Hepatocyte (in vitro differentiated cells): ENCODE measurements at regions not wholly inside any gene's neighbourhood (a gene's known extent, or its start where the extent isn't known, plus 50 kb on each side); places are given as distances from the start of the nearest gene placed in this dataset.
"Not testable (repeated sequence)": the region's sequence is repeated elsewhere in the genome, so short reads cannot be mapped to it uniquely, and the experiment has no call there.

Experiments
- DNase-seq: peaks from one replicate; pipeline ENCODE4 v3.0.0-alpha.2; 2016; ENCODE audit warnings: low spot score
- H2AFZ ChIP-seq: fragments of 200-600 bp; sonication (generic); 2 replicates; pipeline ENCODE4 v1.6.0; 2016; ENCODE audit warnings: antibody characterized with exemption, mild to moderate bottlenecking
- H3K27ac ChIP-seq: fragments of 200-600 bp; sonication (generic); 2 replicates; pipeline ENCODE4 v1.5.1; 2016; ENCODE audit warnings: mild to moderate bottlenecking
- H3K27me3 ChIP-seq: fragments of 200-600 bp; sonication (generic); 2 replicates; pipeline ENCODE4 v1.6.1; 2016
- H3K36me3 ChIP-seq: fragments of 200-600 bp; sonication (generic); replicated peaks from 2 replicates; pipeline ENCODE4 v1.5.1; 2016; ENCODE audit warnings: low read depth; ENCODE audit not compliant: insufficient read depth
- H3K4me1 ChIP-seq: fragments of 200-600 bp; sonication (generic); 2 replicates; pipeline ENCODE4 v1.5.1; 2016; ENCODE audit warnings: mild to moderate bottlenecking, moderate library complexity; ENCODE audit not compliant: insufficient read depth
- H3K4me2 ChIP-seq: fragments of 200-600 bp; sonication (generic); 2 replicates; pipeline ENCODE4 v1.6.0; 2016
- H3K4me3 ChIP-seq: fragments of 200-600 bp; sonication (generic); 2 replicates; pipeline ENCODE4 v1.5.1; 2016; ENCODE audit warnings: mild to moderate bottlenecking
- H3K79me2 ChIP-seq: fragments of 200-600 bp; sonication (generic); 2 replicates; pipeline ENCODE4 v1.6.0; 2017; ENCODE audit warnings: mild to moderate bottlenecking
- H3K9me2 ChIP-seq: fragments of 200-600 bp; sonication (generic); replicated peaks from 2 replicates; pipeline ENCODE4 v1.6.0; 2017; ENCODE audit warnings: mild to moderate bottlenecking; ENCODE audit not compliant: insufficient read depth
- H3K9me3 ChIP-seq: fragments of 200-600 bp; sonication (generic); 2 replicates; pipeline ENCODE4 v1.5.1; 2016; ENCODE audit warnings: low read depth, mild to moderate bottlenecking
- H4K20me1 ChIP-seq: fragments of 200-600 bp; sonication (generic); 2 replicates; pipeline ENCODE4 v1.6.0; 2016; ENCODE audit warnings: mild to moderate bottlenecking; ENCODE audit not compliant: insufficient read depth, poor library complexity, severe bottlenecking
- EZH2 ChIP-seq: fragments of 200-600 bp; sonication (generic); IDR thresholded peaks from 2 replicates; pipeline ENCODE4 v1.6.1; 2016; ENCODE audit warnings: antibody characterized with exemption, mild to moderate bottlenecking, borderline replicate concordance
- EZH2phosphoT487 ChIP-seq: fragments of 200-600 bp; sonication (generic); IDR thresholded peaks from one replicate; pipeline ENCODE4 v1.6.1; 2018; ENCODE audit warnings: antibody characterized with exemption, mild to moderate bottlenecking, low read depth, moderate library complexity; ENCODE audit not compliant: unreplicated experiment, severe bottlenecking
- WGBS: methylation state at CpG from one replicate; pipeline ENCODE4 v1.1.6; 2016; ENCODE audit warnings: low lambda C conversion rate; ENCODE audit errors: missing lambda C conversion rate; 5-methylcytosine and 5-hydroxymethylcytosine counted together
- TF ChIP-seq, protein P1 (sequence below): fragments of 200-600 bp; sonication (generic); IDR thresholded peaks from 2 replicates; pipeline ENCODE4 v1.5.1; 2016; ENCODE audit warnings: antibody characterized with exemption, mild to moderate bottlenecking; ENCODE audit not compliant: poor library complexity

DNA sequence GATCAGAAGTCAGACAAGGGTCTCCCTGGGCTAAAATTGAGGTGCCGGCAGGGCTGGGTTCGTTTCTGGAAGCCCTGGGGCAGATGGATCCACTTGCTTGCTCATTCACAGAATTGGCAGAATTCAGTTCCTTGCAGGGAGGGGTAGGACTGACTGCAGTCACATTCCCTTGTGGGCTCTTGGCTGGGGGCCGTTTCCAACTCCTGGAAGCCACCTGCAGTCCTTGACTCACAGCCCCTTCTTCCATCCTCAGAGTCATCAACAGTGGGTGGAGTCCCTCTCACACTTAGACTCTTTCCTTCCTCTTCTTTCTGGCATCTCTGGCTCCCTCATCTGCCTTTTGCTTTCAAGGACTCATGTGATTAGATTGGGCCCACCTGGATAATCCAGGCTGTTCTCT lies 54.6 kb upstream of the NANOS1 start:
- H3K9me3 ChIP-seq: no peaks in the 10 kb centered on the region
- 86% methylated on average over 3 of the region's 3 CpGs for WGBS
- H2AFZ ChIP-seq: no peak overlapping the region

DNA sequence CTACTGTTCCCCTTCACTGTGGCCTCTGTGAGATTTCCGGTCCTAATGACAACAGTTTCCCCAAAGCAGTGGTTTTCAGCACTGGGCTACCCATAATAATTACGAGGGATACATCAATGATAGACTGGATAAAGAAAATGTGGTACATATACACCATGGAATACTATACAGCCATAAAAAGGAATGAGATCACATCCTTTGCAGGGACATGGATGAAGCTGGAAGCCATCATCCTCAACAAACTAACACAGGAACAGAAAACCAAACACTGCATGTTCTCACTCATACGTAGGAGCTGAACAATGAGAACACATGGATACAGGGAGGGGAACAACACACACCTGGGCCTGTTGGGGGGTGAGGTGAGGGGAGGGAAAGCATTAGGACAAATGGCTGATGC lies 53.3 kb upstream of the NANOS1 start:
- H3K4me1 ChIP-seq, H3K36me3 ChIP-seq, H3K9me3 ChIP-seq, DNase-seq, H3K79me2 ChIP-seq, H4K20me1 ChIP-seq, H2AFZ ChIP-seq, H3K9me2 ChIP-seq, H3K4me3 ChIP-seq, H3K27me3 ChIP-seq, H3K4me2 ChIP-seq, H3K27ac ChIP-seq: not testable (repeated sequence)
- WGBS: 90% methylated on average over 3 of the region's 3 CpGs

More for the DNA sequence above, 54.6 kb upstream of the NANOS1 start:
- DNase-seq: no peak
- no peak overlapping the region for H3K4me2 ChIP-seq
- TF ChIP-seq EZH2 (no peak), EZH2phosphoT487 (no peak)
- TF ChIP-seq, protein P1, sequence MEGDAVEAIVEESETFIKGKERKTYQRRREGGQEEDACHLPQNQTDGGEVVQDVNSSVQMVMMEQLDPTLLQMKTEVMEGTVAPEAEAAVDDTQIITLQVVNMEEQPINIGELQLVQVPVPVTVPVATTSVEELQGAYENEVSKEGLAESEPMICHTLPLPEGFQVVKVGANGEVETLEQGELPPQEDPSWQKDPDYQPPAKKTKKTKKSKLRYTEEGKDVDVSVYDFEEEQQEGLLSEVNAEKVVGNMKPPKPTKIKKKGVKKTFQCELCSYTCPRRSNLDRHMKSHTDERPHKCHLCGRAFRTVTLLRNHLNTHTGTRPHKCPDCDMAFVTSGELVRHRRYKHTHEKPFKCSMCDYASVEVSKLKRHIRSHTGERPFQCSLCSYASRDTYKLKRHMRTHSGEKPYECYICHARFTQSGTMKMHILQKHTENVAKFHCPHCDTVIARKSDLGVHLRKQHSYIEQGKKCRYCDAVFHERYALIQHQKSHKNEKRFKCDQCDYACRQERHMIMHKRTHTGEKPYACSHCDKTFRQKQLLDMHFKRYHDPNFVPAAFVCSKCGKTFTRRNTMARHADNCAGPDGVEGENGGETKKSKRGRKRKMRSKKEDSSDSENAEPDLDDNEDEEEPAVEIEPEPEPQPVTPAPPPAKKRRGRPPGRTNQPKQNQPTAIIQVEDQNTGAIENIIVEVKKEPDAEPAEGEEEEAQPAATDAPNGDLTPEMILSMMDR: no peak
- H3K27me3 ChIP-seq: no peaks in the 10 kb centered on the region
- H3K27ac ChIP-seq: no peak overlapping the region
- no peak overlapping the region for H3K4me3 ChIP-seq
- H4K20me1 ChIP-seq: no peaks in the 10 kb centered on the region
- no peaks in the 10 kb centered on the region for H3K79me2 ChIP-seq
- H3K4me1 ChIP-seq: no peaks in the 10 kb centered on the region
- no peaks in the 10 kb centered on the region for H3K9me2 ChIP-seq
- no peaks in the 10 kb centered on the region for H3K36me3 ChIP-seq

DNA sequence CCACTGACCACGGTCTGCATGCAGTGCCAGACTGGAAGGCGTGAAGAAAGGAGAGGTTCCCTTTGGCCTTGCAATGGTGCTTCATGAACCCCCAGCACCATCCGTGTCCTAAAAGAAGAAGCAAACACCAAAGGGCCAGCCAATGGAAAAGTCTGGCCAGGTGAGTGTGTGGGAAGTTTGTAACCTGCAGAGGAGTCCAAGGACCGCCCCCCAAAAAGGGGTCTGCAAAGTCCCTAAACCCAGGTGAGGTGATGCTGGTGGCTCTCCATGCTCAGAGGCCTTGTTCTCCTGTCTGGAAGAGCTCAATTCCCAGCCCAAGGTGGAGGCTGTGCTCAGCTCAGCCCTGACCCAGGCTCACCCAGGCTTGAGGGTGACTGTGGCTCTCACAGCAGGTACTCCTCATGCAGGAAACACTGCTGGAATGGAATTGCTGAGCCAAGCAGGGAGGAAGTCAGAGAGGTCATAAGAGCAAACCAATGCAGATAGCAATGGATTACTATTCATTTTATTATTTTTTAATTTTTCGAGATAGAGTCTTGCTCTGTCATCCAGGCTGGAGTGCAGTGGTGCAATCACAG lies 52.4 kb upstream of the NANOS1 start:
- Histone ChIP-seq H3K4me3 (no peak overlapping the region), H4K20me1 (no peaks in the 10 kb centered on the region), H3K4me1 (no peaks in the 10 kb centered on the region), H3K9me2 (no peaks in the 10 kb centered on the region), H3K27me3 (no peaks in the 10 kb centered on the region), H3K79me2 (no peaks in the 10 kb centered on the region), H3K27ac (no peak overlapping the region), H2AFZ (no peak overlapping the region), H3K36me3 (no peaks in the 10 kb centered on the region), H3K4me2 (no peak overlapping the region), H3K9me3 (no peaks in the 10 kb centered on the region)
- 91% methylated on average over 5 of the region's 5 CpGs for WGBS
- DNase-seq: no peak
- TF ChIP-seq EZH2phosphoT487 (no peak), EZH2 (no peak)
- TF ChIP-seq, protein P1: no peak

DNA sequence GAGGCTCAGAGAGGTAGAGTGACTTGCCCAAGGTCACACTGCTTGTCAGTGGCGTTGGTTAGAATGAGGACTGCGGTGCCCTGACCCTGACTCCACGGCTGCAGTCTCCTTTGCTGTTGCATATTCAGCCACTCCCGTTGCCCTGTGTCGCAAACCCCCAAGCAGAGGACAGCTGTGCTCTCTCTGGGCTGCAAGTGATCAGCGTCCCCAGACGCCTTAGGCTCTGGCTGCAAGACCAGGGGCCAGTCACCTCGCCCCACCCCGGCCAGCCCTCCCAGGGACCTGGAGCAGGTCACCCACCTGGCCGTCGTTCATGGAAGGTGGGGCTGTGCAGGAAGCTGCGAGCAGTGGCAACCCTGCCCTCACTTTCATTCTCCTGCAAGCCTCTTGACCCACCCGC lies 51.7 kb upstream of the NANOS1 start:
- H3K27me3 ChIP-seq: no peaks in the 10 kb centered on the region
- 86% methylated on average over 13 of the region's 13 CpGs for WGBS
- H3K27ac ChIP-seq: no peak overlapping the region
- H3K4me3 ChIP-seq: no peak overlapping the region
- no peaks in the 10 kb centered on the region for H3K36me3 ChIP-seq
- no peak overlapping the region for H2AFZ ChIP-seq
- no peak for DNase-seq
- H3K79me2 ChIP-seq: no peaks in the 10 kb centered on the region
- no peaks in the 10 kb centered on the region for H3K9me2 ChIP-seq
- no peaks in the 10 kb centered on the region for H4K20me1 ChIP-seq
- no peak overlapping the region for H3K4me2 ChIP-seq
- H3K4me1 ChIP-seq: no peaks in the 10 kb centered on the region
- H3K9me3 ChIP-seq: no peaks in the 10 kb centered on the region
- TF ChIP-seq EZH2: no peak
- TF ChIP-seq, protein P1: no peak
- no peak for TF ChIP-seq EZH2phosphoT487
